ENCODE measurements at regions not wholly inside any gene's neighbourhood (a gene's known extent, or its start where the extent isn't known, plus 50 kb on each side); places are given as distances from the start of the nearest gene placed in this dataset.

- TF ChIP-seq, protein P1, sequence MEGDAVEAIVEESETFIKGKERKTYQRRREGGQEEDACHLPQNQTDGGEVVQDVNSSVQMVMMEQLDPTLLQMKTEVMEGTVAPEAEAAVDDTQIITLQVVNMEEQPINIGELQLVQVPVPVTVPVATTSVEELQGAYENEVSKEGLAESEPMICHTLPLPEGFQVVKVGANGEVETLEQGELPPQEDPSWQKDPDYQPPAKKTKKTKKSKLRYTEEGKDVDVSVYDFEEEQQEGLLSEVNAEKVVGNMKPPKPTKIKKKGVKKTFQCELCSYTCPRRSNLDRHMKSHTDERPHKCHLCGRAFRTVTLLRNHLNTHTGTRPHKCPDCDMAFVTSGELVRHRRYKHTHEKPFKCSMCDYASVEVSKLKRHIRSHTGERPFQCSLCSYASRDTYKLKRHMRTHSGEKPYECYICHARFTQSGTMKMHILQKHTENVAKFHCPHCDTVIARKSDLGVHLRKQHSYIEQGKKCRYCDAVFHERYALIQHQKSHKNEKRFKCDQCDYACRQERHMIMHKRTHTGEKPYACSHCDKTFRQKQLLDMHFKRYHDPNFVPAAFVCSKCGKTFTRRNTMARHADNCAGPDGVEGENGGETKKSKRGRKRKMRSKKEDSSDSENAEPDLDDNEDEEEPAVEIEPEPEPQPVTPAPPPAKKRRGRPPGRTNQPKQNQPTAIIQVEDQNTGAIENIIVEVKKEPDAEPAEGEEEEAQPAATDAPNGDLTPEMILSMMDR (IDR thresholded peaks at IDR 0.05; ENCODE audit: low read depth, low read length): no peak
- TF ChIP-seq POLR2A (IDR thresholded peaks at IDR 0.05; ENCODE audit: extremely low read depth, insufficient read length) (no peak), MYC (IDR thresholded peaks at IDR 0.05; ENCODE audit: low read depth, low read length) (no peak)
- TF ChIP-seq, protein P2, sequence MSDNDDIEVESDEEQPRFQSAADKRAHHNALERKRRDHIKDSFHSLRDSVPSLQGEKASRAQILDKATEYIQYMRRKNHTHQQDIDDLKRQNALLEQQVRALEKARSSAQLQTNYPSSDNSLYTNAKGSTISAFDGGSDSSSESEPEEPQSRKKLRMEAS (IDR thresholded peaks at IDR 0.05; ENCODE audit: low read depth, low read length): no peak
Measured at GRCh38 chr5:6221141-6221626, 157.2 kb downstream of the MED10 start.

All from NB4 (cell line).